ENCODE measurements at regions not wholly inside any gene's neighbourhood (a gene's known extent, or its start where the extent isn't known, plus 50 kb on each side); places are given as distances from the start of the nearest gene placed in this dataset.
"Not testable (repeated sequence)": the region's sequence is repeated elsewhere in the genome, so short reads cannot be mapped to it uniquely, and the experiment has no call there.

GRCh38 chr6:4414078-4414477, 278.7 kb upstream of the ECI2 start:
- not testable (repeated sequence) for TF ChIP-seq CTCF (IDR thresholded peaks at IDR 0.05); SIN3A (IDR thresholded peaks at IDR 0.05; ENCODE audit: borderline replicate concordance, insufficient read depth, low read depth, low read length); POLR2AphosphoS5 (IDR thresholded peaks at IDR 0.05; ENCODE audit: low read depth, low read length); REST (IDR thresholded peaks at IDR 0.05; ENCODE audit: insufficient read depth in 1 of 2, low read depth in 2 of 2, low read length in 1 of 2); TCF7L2 (IDR thresholded peaks at IDR 0.05; ENCODE audit: low read depth, low read length)

All from Panc1 (cell line).